Mucosa of gallbladder (tissue), 1 donor: ENCODE measurements at regions not wholly inside any gene's neighbourhood (a gene's known extent, or its start where the extent isn't known, plus 50 kb on each side); places are given as distances from the start of the nearest gene placed in this dataset.

Experiments
- DNase-seq: peaks from one replicate; pipeline ENCODE4 v3.0.0-alpha.2; 2020; ENCODE audit warnings: low spot score
- donor health status: DM: no; HTN: no; CAD: no.

DNA sequence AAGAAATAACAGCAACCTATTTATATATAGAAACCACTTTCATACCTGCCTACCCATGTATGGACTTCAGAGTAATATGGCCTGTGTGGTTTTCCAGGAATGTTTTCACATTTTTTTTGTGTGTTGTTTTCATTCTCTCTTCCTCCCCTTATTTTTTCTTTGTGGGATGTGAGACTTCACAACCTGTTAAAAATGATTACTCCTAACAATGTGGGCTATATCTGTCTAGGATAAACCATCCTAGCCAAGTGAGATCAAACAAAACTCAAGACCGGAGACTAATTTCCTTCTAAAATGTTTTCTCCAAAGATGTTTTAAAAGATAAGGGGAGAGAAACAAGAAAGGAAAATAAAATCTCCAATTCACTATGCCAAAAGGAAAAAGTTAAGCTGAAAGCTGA is 106.1 kb upstream of the DIPK2B start:
- DNase-seq = no peak

GRCh38 chrX:45300638-45301037 is 100.0 kb upstream of the DIPK2B start:
- DNase-seq = no peak

GRCh38 chrX:45295259-45295986 is 94.7 kb upstream of the DIPK2B start:
- no peak for DNase-seq

DNA sequence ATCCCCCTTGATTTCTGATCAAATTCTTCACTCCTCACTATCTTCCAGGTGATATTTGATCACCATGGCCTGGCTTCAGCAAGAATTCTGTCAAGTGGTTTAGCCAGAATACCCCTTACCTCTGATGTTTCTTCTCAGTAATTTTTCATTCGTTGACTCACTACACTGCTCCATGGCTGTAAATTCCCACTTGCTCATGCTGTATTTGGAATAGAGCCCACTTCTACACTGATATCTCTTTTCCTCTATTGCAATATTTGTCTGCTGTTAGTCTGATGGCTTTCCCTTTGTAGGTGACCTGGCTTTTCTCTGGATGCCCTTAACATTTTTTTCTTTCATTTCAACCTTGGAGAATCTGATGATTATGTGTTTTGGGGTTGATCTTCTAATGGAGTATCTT is 73.9 kb upstream of the DIPK2B start:
- DNase-seq = no peak

DNA sequence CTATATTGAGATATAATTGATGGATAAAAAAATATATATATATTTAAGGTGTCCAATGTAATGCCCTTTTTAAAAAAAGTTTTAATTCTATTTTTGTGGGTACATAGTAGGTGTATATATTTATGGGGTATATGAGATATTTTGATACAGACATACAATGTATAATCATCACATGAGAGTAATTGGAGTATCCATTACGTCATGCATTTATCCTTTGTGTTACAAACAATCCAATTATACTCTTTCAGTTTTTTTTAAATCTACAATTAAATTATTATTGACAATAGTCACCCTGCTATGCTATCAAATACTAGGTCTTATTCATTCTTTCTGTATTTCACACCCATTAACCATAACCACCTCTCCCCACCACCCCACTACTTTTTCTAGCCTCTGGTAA is 66.3 kb upstream of the DIPK2B start:
- no peak for DNase-seq

DNA sequence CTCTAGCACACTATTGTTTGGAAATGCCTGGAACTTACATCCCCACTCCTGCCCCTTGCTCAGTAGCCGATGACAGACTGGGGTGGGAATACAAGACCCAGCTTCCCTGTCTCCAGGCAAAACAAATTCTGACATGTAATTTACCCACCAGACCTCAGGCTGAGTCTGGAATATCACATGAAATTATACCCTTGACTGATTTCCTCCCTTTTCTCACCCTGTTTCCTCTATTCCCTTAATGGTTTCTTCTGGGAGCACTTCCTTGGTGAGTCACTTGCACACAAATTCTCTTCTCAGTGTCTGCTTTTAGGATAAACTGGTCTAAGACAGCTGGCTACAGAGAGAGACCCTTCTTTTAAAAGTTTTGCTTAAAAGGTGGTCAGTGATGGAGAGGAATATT is 65.8 kb upstream of the DIPK2B start:
- DNase-seq = no peak

GRCh38 chrX:45264865-45265264 is 64.2 kb upstream of the DIPK2B start:
- no peak for DNase-seq

DNA sequence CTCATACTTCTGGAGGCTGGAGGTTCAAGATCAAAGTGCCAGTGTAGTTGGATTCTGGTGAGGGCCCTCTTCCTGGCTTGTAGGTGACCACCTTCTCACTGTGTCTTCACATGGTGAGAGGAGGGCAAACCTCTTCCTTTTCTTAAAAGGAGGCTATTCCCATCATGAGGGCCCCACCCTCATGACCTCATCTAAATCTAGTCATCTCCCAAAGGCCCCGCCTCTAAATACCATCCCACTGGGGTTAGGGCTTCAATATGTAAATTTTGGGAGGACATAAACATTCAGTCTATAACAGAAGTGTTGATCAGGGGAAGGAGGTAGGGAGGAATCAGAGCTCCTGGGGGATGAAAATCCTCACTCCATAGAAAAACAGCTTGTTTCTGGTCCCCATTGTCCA is 60.8 kb upstream of the DIPK2B start:
- no peak for DNase-seq

DNA sequence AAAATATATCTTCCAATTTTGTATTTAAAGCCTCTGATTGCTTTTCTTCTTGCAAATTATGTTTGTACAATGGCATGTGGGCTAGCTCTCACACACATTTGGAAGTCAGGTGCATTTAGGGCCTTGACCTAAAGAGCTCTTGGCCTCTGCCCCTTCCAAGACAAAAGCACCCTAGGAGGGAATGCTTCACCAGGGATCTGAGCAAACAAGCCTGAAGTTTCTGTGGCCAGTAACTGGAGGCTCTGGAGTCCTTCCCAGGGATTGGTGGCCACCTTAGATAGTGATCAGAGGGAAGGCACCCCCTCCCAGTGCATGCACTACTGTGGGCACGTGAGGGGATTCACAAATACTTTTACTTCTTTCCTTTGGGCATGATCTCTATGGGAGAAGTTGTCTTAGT is 60.3 kb upstream of the DIPK2B start:
- no peak for DNase-seq

DNA sequence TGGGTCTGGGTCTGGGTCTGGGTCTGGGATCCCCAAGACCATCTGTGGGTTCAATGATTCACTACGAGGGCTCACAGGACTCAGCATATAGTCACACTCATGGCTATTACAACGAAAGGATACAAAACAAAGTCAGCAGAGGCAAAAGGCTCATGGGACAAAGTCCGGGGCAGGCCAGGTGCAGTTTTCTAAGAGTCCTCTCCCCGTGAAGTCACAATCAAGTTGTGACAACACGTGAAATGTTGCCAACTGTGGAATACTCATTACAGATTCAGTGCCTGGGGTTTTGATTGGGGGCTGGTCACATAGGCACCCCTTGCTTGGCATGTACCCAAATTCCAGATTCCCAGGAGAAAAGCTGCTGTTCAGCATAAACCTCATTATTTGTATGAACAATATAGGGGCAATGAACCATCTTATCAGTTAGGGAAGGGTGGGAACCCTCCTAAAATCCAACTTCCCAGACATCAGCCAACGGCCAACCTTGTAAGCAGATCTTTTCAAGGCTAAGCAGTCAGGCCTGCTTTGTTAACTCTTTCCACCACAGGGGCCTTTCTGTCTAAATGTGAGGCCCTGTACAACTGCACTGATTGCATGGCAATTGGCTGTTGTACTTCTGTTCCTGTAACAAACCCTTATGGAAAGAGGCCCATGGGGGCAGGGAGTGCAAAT is 58.2 kb upstream of the DIPK2B start:
- no peak for DNase-seq
